ENCODE measurements at regions not wholly inside any gene's neighbourhood (a gene's known extent, or its start where the extent isn't known, plus 50 kb on each side); places are given as distances from the start of the nearest gene placed in this dataset.

DNA sequence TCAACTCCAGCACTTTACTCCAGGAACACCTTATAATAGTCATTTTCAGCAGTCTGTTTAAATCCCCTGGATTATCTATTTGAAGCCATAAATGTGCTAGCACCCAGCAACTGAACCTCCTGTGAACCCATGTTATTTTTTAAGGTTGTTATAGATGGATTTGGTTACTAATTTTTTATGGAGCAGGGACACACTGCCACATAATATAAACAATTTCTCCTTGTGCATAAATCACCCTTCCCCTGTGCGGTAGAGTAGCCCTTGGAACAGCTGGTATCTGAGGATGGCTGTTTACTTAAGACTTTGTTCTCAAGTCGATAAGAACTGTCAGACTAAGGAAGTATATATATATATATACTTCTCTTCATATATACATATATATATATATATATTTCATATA is 367.4 kb downstream of the EPHA4 start:
- no peak overlapping the region for H3K27ac ChIP-seq
- TF ChIP-seq, protein P1, sequence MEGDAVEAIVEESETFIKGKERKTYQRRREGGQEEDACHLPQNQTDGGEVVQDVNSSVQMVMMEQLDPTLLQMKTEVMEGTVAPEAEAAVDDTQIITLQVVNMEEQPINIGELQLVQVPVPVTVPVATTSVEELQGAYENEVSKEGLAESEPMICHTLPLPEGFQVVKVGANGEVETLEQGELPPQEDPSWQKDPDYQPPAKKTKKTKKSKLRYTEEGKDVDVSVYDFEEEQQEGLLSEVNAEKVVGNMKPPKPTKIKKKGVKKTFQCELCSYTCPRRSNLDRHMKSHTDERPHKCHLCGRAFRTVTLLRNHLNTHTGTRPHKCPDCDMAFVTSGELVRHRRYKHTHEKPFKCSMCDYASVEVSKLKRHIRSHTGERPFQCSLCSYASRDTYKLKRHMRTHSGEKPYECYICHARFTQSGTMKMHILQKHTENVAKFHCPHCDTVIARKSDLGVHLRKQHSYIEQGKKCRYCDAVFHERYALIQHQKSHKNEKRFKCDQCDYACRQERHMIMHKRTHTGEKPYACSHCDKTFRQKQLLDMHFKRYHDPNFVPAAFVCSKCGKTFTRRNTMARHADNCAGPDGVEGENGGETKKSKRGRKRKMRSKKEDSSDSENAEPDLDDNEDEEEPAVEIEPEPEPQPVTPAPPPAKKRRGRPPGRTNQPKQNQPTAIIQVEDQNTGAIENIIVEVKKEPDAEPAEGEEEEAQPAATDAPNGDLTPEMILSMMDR (IDR thresholded peaks at IDR 0.05) = no peak
- no peak for TF ChIP-seq POLR2A (IDR thresholded peaks at IDR 0.05)
- intact Hi-C loops (cut with DNase I) = no loop called here
- no peaks in the 10 kb centered on the region for H3K9me3 ChIP-seq
- H3K4me1 ChIP-seq = no peaks in the 10 kb centered on the region
- H3K36me3 ChIP-seq (replicated peaks in 1 of 2; ENCODE audit: insufficient read depth in 1 of 2, low read depth in 2 of 2) = no peaks in the 10 kb centered on the region
- H3K4me3 ChIP-seq = no peak overlapping the region
- no peak for ATAC-seq
- no peaks in the 10 kb centered on the region for H3K27me3 ChIP-seq
- WGBS, 2 donors = 16 to 17% methylated on average over 2 of the region's 2 CpGs
- DNase-seq = no peak

DNA sequence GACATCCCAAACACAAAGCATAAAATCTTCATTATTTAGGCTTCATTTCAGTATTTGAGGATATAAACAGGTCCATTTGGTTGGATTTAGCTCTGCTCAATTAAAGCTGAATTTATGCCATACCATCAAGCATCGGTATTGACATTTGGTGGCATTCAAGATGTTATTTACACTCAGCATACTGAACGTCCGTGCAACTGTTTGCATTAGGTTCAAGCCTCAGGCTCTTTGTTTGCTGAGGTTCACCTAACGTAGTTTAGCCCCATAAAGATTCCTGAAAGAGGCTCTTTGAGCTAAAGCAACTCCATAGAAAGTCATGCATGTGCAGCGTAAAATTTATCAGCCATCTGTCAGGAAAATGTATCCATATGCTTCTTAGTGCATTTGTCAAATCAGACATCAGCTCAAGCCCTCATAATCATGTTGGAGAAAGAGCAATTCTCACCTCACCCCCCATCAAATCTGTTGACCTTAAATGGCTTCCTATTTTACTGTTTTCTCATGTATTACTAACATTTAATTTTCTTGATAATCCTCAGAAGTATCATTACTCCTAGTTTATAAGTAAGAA is 366.9 kb downstream of the EPHA4 start:
- Histone ChIP-seq H3K4me3 (no peak overlapping the region), H3K9me3 (no peaks in the 10 kb centered on the region), H3K36me3 (replicated peaks in 1 of 2; ENCODE audit: insufficient read depth in 1 of 2, low read depth in 2 of 2) (no peaks in the 10 kb centered on the region), H3K27ac (no peak overlapping the region), H3K27me3 (no peaks in the 10 kb centered on the region), H3K4me1 (no peaks in the 10 kb centered on the region)
- intact Hi-C loops (cut with DNase I) = no loop called here
- no peak for ATAC-seq
- no peak for DNase-seq
- TF ChIP-seq, protein P1 (IDR thresholded peaks at IDR 0.05) = no peak
- TF ChIP-seq POLR2A (IDR thresholded peaks at IDR 0.05) = no peak
- 24 to 31% methylated on average over 5 of the region's 5 CpGs for WGBS, 2 donors

DNA sequence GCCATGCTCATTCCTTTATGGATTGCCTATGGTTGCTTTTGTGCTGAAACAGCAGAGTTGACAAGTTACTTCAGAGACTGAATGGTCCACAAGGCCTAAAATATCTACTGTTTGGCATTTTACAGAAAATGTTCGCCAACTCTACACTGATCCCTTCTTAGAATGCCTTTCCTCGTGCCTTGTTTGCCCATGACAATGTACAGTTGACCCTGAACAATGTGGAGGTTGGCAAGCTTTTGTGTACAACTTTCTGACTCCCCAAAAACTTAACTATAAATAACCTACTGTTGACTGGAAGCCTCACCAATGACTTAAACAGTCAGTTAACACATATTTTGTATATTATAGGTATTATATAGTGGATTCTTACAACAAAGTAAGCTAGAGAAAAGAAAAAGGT is 361.4 kb downstream of the EPHA4 start:
- Histone ChIP-seq H3K4me1 (no peaks in the 10 kb centered on the region), H3K4me3 (no peak overlapping the region), H3K36me3 (replicated peaks in 1 of 2; ENCODE audit: insufficient read depth in 1 of 2, low read depth in 2 of 2) (no peaks in the 10 kb centered on the region), H3K9me3 (no peaks in the 10 kb centered on the region), H3K27me3 (no peaks in the 10 kb centered on the region), H3K27ac (no peak overlapping the region)
- TF ChIP-seq POLR2A (IDR thresholded peaks at IDR 0.05) = no peak
- TF ChIP-seq, protein P1 (IDR thresholded peaks at IDR 0.05) = no peak
- no peak for ATAC-seq
- DNase-seq = no peak
- WGBS, 2 donors = 57 to 63% methylated on average over 2 of the region's 2 CpGs
- intact Hi-C loops (cut with DNase I) = no loop called here

DNA sequence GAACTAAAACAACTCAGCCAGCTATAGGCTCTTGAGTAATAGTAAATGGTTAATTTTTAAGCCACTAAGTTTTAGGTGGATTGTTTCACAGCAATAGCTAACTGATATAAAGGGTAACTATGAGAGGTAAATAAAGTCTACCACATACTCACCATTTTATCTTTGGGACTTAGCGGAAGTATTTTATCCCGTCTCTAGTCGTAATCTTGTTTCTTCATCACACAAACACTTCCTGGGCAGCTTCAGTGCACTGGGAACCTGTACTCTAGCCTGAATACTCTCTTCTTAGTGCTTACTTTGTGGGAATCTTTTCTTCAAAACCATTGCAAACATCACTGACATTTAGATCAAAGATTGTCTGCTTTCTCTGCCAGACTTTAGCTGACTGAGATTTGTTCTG is 360.5 kb downstream of the EPHA4 start:
- DNase-seq = no peak
- Histone ChIP-seq H3K36me3 (replicated peaks in 1 of 2; ENCODE audit: insufficient read depth in 1 of 2, low read depth in 2 of 2) (no peaks in the 10 kb centered on the region), H3K27me3 (no peaks in the 10 kb centered on the region), H3K4me3 (no peak overlapping the region), H3K4me1 (no peaks in the 10 kb centered on the region), H3K9me3 (no peaks in the 10 kb centered on the region), H3K27ac (no peak overlapping the region)
- intact Hi-C loops (cut with DNase I) = no loop called here
- TF ChIP-seq POLR2A (IDR thresholded peaks at IDR 0.05) = no peak
- TF ChIP-seq, protein P1 (IDR thresholded peaks at IDR 0.05) = no peak
- ATAC-seq = no peak
- 78 to 83% methylated on average over 3 of the region's 3 CpGs for WGBS, 2 donors

DNA sequence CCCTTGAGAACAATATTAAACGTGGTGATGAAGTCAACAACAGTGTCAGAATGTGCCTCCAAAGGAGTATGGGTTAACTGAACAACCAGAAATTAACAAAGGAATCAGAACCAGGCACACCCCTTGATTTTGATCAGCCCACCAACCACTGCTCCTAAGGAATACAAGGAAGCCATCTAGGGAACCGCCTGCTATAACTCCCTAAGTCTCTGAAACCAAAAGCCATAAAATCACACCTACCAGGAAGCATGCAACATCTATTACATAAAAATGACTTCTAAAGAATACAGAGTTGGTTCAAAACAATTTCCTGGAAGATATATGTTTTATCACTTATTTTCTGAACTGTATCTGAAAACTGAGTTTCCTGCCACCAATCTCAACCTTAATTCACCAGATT is 360.0 kb downstream of the EPHA4 start:
- Histone ChIP-seq H3K27ac (no peak overlapping the region), H3K4me3 (no peak overlapping the region), H3K36me3 (replicated peaks in 1 of 2; ENCODE audit: insufficient read depth in 1 of 2, low read depth in 2 of 2) (no peaks in the 10 kb centered on the region), H3K4me1 (no peaks in the 10 kb centered on the region), H3K9me3 (no peaks in the 10 kb centered on the region), H3K27me3 (no peaks in the 10 kb centered on the region)
- intact Hi-C loops (cut with DNase I) = no loop called here
- 69 to 74% methylated on average over 2 of the region's 2 CpGs for WGBS, 2 donors
- ATAC-seq = no peak
- TF ChIP-seq, protein P1 (IDR thresholded peaks at IDR 0.05) = no peak
- TF ChIP-seq POLR2A (IDR thresholded peaks at IDR 0.05) = no peak
- DNase-seq = no peak

All from body of pancreas (tissue), 4 donors.